ENCODE measurements at regions not wholly inside any gene's neighbourhood (a gene's known extent, or its start where the extent isn't known, plus 50 kb on each side); places are given as distances from the start of the nearest gene placed in this dataset.

DNA sequence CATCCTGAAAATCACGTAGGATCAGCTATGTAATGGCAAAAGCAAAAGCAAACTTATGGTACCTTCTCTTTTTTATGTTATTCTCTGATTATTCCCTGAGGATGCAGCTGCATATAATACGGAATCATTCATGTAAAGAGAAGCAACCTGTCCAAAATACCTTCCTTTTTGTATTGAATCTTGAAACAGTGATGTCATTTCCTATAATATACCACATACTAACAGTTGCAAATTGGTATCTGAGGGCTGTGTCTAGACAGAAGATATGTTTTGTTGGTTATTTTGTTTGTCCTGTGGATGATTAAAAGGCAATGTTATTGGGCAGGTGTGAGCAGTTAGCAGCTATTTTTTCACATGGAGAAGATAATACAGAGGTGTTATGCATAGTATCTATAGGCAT, 161.4 kb upstream of the AHI1 start:
- TF ChIP-seq GABPA (IDR thresholded peaks at IDR 0.05 in 1 of 2, conservative IDR thresholded peaks at IDR 0.05 in 1 of 2) (no peak), FOXA2 (IDR thresholded peaks at IDR 0.05) (no peak), REST (IDR thresholded peaks at IDR 0.05) (no peak), TAF1 (conservative IDR thresholded peaks at IDR 0.05) (no peak), RAD21 (IDR thresholded peaks at IDR 0.05) (no peak), EGR1 (IDR thresholded peaks at IDR 0.05; ENCODE audit: low read depth in 2 of 2) (no peak), JUND (IDR thresholded peaks at IDR 0.05) (no peak), SP1 (IDR thresholded peaks at IDR 0.05) (no peak), ATF3 (IDR thresholded peaks at IDR 0.05) (no peak), YY1 (IDR thresholded peaks at IDR 0.05) (no peak), NR2F2 (IDR thresholded peaks at IDR 0.05) (no peak)
- TF ChIP-seq, protein P1, sequence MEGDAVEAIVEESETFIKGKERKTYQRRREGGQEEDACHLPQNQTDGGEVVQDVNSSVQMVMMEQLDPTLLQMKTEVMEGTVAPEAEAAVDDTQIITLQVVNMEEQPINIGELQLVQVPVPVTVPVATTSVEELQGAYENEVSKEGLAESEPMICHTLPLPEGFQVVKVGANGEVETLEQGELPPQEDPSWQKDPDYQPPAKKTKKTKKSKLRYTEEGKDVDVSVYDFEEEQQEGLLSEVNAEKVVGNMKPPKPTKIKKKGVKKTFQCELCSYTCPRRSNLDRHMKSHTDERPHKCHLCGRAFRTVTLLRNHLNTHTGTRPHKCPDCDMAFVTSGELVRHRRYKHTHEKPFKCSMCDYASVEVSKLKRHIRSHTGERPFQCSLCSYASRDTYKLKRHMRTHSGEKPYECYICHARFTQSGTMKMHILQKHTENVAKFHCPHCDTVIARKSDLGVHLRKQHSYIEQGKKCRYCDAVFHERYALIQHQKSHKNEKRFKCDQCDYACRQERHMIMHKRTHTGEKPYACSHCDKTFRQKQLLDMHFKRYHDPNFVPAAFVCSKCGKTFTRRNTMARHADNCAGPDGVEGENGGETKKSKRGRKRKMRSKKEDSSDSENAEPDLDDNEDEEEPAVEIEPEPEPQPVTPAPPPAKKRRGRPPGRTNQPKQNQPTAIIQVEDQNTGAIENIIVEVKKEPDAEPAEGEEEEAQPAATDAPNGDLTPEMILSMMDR (IDR thresholded peaks at IDR 0.05; ENCODE audit: low read depth, low read length, missing input control) = no peak
- TF ChIP-seq, protein P2, sequence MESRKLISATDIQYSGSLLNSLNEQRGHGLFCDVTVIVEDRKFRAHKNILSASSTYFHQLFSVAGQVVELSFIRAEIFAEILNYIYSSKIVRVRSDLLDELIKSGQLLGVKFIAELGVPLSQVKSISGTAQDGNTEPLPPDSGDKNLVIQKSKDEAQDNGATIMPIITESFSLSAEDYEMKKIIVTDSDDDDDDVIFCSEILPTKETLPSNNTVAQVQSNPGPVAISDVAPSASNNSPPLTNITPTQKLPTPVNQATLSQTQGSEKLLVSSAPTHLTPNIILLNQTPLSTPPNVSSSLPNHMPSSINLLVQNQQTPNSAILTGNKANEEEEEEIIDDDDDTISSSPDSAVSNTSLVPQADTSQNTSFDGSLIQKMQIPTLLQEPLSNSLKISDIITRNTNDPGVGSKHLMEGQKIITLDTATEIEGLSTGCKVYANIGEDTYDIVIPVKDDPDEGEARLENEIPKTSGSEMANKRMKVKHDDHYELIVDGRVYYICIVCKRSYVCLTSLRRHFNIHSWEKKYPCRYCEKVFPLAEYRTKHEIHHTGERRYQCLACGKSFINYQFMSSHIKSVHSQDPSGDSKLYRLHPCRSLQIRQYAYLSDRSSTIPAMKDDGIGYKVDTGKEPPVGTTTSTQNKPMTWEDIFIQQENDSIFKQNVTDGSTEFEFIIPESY (IDR thresholded peaks at IDR 0.05) = no peak
- TF ChIP-seq, protein P3, sequence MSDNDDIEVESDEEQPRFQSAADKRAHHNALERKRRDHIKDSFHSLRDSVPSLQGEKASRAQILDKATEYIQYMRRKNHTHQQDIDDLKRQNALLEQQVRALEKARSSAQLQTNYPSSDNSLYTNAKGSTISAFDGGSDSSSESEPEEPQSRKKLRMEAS (IDR thresholded peaks at IDR 0.05) = no peak
